HuH-7.5 (cell line): ENCODE measurements at regions not wholly inside any gene's neighbourhood (a gene's known extent, or its start where the extent isn't known, plus 50 kb on each side); places are given as distances from the start of the nearest gene placed in this dataset.
"Not testable (repeated sequence)": the region's sequence is repeated elsewhere in the genome, so short reads cannot be mapped to it uniquely, and the experiment has no call there.

Source experiments
- DNase-seq: peaks from one replicate; pipeline ENCODE4 v3.0.0; 2011; ENCODE audit warnings: low spot score

DNA sequence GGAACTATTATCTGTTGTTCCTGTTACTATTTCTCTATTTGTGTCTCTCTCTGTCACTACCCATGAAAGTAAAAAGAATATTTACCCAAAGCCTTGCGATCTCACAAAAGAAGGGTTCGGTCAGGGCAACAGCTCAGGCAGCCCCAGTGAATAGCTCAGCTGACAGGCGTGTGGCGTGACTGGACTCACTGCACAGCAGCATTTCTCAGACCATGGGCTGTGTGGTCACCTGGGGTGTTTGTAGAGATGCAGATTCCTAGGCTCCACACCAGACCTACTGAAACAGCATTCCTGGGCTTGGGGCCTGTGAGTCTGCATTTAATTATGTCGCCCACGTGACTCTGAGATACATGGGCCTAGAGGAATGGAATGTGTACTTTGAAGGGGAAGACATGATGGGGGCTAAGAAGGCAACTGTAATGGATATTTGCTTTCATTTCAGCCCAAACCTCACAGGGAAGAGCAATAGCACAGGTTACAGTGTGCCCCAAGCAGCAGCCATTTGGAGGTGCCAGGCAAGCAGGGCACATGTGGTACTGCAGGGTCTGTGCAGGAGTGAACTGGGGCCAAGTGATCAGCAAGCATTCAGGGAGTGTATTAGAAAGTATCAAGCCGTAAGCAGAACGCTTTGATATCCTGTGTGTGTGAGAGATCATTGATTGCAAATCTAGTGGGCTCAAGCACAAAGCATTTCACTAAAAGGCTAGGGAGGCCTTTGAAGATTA lies 90.4 kb upstream of the RBMS1 start:
- no peak for DNase-seq

DNA sequence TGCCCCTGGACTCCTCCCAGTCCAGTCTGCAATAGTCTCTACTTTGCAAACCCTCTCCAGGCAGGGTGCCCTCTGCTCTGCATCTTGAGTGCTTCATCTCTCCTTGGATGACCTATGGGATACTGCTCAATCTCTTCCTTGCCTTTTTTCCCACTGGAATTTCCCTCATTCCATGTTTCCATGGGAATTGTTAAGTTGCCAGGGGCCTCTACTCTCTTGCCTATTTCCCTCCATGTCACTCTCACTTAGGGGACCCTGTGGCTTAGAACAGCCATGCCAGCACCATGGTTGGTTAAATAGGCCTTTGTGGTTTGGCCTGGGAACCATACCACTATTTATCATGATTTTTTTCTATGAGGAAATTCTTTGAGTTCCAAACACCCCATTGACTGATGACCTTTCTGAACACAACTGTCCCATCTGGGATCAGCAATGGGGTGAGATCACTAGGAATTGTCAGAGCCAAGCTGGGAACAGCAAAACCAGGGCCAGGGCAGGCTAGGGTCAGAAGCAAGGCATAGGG lies 91.4 kb upstream of the RBMS1 start:
- no peak for DNase-seq

DNA sequence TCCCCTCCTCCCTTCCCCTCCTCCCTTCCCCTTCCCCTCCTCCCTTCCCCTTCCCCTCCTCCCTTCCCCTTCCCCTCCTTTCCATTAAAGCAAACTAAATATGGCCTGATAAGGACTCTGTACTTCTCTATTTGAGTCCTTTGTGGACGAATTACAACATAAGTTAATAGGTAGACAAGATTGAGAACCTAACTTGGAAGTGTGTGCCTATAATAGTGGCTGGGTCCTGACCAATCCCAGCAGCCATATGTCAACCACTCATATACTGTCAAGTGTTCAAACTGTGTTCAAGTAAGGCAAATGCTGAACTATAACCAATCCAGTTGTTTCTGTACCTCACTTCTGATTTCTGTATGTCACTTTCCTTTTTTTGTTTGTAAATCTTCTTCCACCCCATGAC lies 97.1 kb upstream of the RBMS1 start:
- DNase-seq: no peak

DNA sequence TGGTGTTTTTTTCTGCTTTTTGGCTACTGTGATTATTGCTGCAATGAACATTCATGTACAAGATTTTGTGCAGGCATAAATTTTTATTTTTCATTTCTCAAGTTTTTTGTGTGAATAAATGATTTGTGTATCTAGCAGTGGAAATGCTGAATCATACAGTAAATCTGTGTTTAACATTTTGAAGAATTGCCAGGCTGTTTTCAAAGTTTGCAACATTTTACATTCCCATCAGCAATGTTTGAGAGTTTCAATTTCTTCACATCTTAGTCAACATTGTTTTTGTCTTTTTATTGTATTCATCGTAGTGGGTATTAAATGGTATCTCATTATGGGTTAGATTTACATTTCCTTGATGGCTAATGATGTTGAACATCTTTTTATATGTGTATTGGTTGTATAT lies 98.8 kb upstream of the RBMS1 start:
- DNase-seq: no peak

DNA sequence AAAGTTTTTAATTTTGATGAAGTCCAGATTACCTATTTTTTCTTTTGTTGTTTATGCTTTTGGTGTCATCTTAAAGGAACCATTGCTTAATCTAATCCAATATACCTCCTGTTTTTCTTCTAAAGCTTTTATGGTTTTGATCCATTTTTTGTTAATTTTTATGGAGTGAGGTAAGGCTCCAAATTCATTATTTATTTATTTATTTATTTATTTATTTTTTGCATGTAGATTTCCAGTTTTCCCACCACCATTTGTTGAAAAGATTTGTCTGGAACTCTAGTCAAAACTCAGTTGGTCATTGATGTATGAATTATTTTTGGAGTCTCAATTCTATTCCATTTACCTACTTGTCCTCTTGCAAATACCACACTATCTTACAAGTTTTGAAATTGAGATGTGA lies 99.4 kb upstream of the RBMS1 start:
- no peak for DNase-seq

DNA sequence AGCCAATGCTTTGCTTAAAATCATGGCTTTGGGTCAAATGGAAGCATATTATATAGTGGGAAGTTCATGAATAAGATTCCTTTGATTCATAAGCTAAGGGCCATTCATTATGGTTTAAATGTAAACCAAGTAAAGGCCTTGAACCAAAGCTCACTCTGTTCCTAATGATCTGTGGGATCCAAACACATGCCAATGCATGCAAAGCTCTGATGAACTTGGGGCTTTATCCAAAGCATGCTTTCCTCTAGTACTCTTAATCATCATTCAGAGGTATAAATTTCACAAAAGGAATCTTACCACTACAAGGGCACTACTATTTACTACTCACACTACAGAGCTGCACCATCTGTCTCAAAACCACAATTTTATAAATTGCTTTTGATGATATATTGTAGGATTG lies 102.8 kb upstream of the RBMS1 start:
- DNase-seq: no peak

DNA sequence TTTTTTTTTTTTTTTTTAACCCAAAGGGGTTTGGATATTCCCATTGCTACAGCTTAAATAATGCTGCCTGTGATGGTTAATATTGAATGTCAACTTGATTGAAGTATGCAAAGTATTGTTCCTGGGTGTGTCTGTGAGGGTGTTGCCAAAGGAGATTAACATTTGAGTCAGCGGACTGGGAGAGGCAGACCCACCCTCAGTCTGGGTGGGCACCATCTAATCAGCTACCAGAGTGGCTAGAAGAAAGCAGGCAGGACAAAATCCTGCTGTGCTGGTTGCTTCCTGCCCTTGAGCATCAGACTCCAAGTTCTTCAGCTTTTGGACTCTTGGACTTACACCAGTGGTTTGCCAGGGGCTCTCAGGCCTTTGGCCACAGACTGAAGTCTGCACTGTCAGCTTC lies 106.8 kb upstream of the RBMS1 start:
- DNase-seq: not testable (repeated sequence)

DNA sequence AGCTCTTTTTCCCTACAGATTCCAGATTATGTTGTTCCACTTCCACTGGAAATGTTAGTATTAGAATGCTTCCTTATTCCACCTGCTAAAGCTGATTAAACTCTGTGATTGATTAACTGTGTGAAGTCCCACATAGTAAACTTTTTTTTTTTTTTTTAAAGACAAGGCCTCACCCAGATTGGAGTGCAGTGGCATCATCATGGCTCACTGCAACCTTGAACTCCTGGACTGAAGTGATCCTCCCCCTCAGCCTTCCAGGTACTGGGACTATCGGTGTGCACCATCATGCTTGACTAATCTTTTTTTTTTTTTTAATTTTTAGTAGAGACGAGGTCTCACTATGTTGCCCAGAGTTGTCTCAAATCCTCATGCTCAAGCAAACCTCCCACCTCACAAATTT lies 108.5 kb upstream of the RBMS1 start:
- DNase-seq: no peak

DNA sequence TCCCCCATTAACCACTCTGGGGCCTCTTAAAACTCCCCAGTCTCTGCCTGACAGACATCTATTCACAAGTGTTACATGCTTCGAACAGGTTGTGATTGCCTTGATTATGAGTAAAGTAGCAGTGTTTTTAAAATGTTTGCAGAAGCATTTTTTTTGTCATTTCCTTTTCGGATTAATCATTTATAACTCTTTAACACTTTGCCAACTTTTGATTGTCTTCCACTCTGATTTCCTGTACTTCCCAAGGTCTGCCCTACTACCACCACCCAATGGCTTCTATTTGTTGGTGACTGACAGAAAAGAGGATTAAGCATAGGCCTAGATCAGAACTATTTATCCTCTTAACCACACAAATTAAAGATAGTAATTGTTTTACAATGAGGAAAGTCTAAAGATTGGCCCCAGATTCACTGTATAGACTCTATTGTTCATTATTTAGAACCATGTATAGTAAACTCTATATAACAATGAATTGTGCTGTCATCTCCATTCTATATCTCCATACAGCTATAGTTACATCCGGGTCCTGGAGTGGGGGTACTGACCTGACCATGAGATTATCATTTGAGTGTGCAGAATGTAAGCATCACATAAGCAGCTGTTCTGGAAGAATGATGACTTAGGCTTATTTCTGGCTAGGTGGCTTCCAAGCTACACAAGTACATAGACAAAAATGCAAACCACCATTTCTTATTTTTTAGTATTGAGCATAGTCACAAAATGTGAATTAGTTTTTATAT lies 110.3 kb upstream of the RBMS1 start:
- no peak for DNase-seq

DNA sequence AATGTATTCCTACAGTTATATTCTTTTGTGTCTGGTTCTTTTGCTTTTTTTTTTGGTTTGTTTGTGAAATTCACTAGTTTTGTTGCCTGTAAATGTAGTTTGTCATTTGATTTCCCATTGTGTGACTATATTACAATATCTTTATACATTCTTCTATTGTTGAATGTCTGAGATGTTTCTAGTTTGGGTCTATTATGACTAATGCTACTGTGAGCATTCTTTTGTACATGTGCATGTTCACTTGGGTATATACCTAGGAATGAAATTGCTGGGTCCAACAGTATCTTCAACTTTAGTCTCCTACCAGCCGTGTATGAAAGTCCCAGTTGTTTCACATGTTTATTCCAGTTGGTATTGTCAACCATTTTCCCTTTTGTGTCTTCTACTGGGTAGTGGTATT lies 112.7 kb upstream of the RBMS1 start:
- no peak for DNase-seq

DNA sequence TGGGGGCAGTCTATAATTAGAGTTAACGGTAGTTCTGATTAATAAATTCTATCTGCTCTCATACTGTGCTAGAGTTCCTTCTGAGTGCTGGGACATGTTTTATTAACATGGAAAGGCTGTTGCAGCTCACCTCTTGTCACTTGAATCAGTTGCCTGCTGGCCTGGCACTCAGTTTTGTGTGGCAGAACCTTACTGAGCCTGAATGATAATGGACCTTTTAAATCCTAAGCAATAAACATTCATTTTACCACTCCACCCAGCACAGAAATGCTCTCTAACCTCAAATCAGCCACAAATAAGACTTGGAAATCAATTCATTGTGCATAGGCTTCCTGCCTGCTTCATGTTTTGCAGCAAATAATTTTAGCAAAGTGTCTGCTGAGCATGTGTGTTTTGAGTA lies 115.0 kb upstream of the RBMS1 start:
- no peak for DNase-seq

DNA sequence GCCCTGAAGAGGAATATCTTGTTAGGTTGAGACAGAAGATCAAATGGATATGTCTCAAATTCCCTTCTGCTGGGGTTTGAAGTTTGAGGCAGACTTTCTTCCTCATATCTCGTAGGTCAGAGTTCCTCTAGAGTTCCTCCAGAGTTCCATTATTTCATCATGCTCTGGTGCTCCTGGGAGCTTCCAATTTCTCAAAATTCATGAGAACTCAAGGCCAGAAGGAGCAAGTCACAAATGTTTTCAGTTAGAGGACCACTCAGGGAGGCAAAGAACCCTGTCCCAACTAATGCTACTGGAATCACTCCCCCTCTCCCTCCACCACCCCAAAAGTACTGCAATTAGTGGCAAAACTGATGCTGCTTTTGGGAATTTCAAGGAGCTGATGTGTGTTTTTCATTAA lies 115.7 kb upstream of the RBMS1 start:
- no peak for DNase-seq

DNA sequence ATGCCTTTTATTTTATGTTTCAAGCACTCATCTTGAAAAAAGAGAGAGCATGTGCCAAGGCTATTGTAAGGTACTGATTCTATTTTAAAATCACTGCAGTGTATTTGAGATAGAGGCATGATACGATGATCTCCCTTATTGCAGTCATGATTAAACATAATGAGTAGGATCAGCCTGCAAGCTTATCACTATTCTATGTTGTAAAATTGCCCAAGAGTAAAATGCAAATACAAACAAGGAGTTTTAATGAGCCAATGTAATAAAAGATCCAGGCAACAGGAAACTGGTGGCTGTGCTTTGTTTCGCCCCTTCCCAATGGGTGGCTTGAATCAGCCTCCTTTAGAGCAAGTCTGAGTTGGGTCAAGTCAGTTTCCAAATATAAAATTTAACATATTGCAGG lies 116.4 kb upstream of the RBMS1 start:
- no peak for DNase-seq

DNA sequence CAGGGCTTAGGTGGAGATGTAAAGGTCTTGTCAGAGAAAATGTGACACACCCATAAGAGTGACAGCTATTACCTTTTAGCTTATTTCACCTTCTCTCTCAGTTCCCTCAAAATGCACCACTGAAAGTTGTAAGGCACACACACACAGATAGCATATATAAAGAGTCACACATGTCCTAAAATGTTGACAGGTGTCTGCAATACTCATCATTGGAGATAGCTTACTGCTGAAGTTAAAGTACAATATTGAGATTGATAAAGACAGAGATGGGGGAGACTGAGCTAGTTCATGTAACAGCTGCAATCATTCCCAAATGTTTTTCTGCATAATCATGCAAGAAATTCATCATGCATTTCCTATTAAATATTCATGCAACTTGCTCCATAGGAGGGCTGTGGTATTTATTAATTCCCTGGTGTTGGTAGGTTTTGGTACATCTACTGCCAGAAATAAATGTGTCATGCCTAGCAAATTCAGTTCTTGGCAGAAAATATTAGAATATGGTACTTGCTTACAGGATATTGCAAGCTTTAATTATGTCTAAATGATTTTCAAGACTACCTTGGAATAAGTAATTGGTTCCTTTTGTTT lies 118.8 kb upstream of the RBMS1 start:
- DNase-seq: no peak

DNA sequence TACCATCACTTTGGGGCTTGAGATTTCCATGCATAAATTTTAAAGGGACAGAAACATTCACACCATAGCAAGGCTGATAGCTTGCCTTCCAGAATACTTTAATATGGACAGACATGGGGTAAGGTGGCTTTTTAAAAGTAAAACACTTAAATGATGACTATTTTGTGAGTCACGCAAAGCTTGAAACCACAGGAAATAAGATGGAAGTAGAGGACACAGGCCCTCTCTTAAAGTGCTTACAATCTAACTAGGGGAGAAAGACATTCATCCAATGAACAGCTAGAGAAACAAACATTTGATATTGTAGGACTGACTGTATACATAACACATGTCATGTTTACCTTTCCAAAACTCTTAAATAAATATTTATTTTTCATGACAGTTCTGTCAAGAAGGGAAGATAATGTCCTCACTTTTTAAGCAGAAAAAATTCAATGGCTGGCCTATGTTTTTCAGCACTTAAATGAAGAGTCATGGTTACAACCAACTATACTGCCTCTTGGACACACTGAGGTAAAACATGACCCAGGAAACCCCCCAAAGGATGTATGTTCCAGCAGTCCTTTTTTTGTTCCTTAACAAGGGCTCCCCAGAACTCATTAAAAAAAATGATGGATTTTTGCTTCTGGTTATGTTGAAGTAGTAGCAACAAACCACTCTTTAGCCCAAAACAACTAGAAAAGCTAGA lies 120.0 kb upstream of the RBMS1 start:
- no peak for DNase-seq

DNA sequence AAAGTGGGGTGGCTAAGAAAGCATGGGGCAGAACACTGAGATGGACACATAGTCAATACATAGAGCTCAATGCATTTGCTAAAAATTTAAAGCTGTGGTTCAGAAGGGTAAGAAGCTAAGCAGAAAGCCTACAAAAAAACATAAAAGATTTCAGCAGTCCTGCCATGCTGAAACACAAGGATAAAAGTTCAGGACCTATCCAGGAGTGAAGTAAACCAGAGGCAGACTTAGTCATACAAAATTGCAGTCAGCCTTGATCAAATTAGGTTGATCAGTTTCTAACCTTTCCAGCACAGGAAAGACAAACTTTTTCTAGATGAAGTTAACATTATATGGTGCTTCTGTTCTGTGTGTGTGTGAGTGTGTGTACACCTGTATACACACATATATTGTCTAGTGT lies 120.8 kb upstream of the RBMS1 start:
- no peak for DNase-seq

DNA sequence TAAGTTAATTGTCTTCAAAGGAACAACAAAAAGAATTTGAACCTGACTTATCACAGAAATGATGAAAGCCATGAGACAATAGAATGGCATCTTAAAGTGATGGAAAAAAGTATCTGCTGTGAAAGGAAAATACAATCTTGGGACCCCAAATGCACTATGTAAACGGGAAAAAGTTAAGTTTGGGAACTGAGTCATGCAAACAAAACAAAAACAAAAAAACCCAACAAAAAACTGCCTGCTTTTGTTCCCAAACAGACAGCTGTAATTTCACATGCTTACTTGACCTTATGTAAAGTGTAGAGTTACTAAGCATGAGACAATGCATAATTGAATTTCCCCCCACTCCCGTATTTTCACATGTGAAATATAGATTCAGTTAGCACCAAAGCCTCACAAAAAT lies 122.1 kb upstream of the RBMS1 start:
- no peak for DNase-seq

DNA sequence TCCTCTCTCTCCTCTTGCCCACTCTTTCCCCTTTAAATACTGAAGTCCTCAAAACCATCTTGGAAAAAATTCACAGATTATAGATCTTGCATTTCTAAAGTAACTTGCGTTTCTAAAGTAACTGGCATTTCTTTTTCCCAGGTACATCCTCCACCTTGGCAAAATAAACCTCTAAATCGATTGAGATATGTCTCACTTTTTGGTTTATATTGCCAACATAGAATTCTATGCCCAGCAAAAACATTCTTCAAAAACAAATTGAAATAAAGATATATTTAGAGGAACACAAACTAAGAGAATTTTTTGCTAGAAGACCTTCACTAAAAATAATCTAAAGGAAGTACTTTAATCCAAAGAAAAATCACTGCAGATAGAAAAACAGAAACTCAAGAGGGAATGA lies 122.5 kb upstream of the RBMS1 start:
- DNase-seq: no peak

DNA sequence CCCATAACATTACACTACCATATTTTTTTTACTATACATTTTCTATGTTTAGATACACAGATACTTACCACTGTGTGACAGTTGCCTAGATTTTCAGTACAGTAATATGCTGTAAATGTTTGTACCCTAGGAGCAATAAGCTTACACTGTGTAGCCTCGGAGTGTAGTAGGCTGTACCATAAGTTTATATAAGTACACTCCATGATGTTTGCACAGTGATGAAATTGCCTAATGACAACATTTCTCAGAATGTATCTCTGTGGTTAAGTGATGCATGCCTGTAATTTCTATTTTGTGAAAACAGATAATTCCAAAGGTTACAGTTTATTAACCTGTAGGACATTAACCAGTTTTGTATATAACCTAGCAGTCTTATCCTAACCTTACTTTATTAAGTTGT lies 128.1 kb upstream of the RBMS1 start:
- no peak for DNase-seq

DNA sequence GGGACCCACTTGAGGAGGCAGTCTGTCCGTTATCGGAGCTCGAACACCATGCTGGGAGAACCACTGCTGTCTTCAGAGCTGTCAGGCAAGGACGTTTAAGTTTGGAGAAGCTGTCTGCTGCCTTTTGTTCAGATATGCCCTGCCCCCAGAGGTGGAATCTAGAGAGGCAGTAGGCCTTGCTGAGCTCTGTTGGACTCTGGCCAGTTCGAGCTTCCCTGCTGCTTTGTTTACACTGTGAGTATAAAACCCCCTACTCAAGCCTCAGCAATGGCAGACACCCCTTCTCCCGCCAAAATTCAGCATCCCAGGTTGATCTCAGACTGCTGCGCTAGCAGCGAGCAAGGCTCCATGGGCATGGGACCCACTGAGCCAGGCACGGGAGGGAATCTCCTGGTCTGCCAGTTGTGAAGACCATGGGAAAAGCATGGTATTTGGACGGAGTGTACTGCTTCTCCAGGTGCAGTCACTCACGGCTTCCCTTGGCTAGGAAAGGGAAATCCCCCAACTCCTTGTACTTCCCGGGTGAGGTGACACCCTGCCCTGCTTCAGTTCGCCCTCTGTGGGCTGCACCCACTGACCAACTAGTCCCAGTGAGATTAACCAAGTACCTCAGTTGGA lies 134.5 kb upstream of the RBMS1 start:
- DNase-seq: not testable (repeated sequence)

DNA sequence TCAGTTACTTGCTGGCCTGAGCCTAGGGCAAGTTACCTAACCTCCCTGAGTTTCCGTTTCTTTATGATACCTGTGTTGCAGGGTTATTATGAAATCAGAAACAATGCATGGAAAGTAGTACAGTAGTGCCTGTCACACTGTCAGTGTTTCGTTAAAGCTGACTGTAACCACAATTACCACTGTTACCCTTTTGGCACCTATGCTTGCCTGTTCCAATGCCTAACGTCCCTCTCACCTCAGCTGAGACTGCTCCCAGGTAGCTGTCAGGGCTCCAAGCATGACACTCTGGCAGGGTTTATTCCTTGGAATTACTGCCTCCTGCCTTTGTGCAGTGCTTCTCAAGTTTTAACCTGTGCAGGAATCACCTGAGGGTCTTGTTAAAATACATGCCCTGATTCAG lies 135.2 kb upstream of the RBMS1 start:
- DNase-seq: no peak
